HPDE6-E6E7 (cell line): ENCODE measurements at regions not wholly inside any gene's neighbourhood (a gene's known extent, or its start where the extent isn't known, plus 50 kb on each side); places are given as distances from the start of the nearest gene placed in this dataset.
"Not testable (repeated sequence)": the region's sequence is repeated elsewhere in the genome, so short reads cannot be mapped to it uniquely, and the experiment has no call there.

ENCODE experiments used
- DNase-seq: peaks from one replicate; pipeline ENCODE4 v3.0.0; 2011; ENCODE audit warnings: missing footprints; ENCODE audit errors: extremely low spot score

- no peak for DNase-seq
Measured at GRCh38 chr4:30837861-30838260, 117.7 kb downstream of the PCDH7 start.

DNA sequence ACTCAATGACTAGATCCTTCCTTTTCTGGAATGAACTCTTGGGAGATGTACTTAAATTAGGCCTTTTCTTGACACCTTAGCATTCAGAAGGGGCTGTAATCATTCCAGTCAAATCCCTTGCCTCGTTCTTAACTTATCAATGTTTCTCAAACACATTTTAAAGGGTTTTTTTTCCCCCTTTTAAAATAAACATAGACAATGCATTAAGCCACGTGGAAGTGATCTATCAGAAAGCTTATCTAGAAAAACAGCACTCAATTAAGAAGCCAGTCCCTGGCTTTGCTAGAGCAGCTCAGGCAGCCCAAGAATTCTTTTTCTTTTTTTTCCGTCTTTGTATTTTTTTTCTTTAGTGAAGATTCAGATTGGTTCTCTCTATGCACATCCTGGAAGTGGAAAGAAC, 118.2 kb downstream of the PCDH7 start:
- no peak for DNase-seq

- no peak for DNase-seq
Measured at GRCh38 chr4:30839583-30840520, 119.7 kb downstream of the PCDH7 start.

- DNase-seq: no peak
Measured at GRCh38 chr4:30840571-30840970, 120.4 kb downstream of the PCDH7 start.

DNA sequence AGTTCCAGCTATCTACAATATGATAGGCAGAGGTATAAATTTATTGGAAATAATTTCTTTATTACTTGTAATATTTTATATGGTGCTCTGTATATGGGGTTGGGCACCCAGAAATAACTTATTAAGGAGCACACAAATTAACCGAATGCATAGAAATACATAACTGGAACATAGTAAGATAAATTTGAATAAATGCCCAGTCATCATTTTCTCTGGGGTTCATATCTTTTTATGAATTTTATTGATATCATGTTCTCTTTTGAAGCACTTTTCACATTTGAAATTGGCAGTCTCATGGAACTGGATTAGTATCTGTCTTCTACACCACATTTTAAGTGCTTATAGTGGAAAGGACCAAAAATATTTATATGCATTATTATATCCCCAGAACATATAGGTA, 122.0 kb downstream of the PCDH7 start:
- DNase-seq: no peak

DNA sequence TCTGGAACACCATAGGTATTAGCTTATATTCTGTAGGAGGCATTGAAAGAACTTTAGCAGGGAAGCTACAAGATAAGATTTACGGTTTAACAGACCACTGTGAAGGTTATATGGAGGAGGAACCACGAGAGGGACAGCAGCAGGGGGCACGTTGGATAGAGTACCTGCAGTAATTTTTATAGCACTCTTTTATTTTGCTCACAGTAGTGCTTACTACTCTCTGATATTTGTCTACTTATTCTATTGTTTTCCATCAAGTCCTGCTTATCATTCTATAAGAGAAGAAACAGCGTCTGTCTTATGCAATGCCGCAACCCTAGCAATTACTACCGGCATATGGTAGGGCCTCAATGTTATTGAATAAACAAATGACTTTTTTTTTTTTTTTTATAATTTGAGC, 122.5 kb downstream of the PCDH7 start:
- DNase-seq: no peak

- DNase-seq: no peak
Measured at GRCh38 chr4:30844861-30845582, 124.9 kb downstream of the PCDH7 start.

DNA sequence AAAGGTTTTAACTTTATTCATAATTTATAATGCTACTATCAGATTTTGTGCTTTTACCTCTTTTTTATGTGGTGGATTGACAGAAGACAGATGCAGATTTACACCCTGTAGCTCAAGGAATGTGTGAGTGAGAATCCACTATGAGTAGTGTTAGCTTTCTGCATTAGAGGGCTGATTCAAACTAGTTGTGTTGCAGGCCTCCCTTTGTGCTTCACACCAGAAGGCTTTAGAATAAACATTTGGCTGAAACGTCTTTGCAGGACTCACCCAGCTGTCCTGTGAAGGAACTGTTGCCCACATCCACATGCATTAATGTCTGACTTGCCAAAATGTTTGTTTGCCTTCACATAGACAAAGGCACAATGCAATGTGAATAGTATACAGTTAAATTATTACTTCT, 127.0 kb downstream of the PCDH7 start:
- no peak for DNase-seq

DNA sequence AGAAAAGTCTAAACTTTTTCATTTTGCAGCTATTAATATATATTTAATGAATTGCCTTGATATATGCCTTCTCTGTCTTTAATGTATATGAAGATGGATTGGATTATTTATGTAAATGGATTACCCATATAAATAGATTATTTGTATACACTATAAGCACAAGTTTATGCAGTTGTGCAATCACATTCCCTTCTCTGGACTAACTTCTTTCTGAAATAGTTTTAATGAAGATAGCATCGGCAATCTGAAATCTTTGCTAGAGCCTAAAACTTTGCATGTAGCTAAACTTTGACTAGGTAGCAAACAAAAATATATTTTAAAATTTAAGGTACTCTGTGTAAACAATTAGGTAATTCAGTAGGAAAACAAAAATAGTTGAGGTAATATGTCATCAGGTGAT, 127.8 kb downstream of the PCDH7 start:
- no peak for DNase-seq

- no peak for DNase-seq
Measured at GRCh38 chr4:30854531-30854930, 134.4 kb downstream of the PCDH7 start.

GRCh38 chr4:30855232-30855631, 135.1 kb downstream of the PCDH7 start:
- DNase-seq: no peak

DNA sequence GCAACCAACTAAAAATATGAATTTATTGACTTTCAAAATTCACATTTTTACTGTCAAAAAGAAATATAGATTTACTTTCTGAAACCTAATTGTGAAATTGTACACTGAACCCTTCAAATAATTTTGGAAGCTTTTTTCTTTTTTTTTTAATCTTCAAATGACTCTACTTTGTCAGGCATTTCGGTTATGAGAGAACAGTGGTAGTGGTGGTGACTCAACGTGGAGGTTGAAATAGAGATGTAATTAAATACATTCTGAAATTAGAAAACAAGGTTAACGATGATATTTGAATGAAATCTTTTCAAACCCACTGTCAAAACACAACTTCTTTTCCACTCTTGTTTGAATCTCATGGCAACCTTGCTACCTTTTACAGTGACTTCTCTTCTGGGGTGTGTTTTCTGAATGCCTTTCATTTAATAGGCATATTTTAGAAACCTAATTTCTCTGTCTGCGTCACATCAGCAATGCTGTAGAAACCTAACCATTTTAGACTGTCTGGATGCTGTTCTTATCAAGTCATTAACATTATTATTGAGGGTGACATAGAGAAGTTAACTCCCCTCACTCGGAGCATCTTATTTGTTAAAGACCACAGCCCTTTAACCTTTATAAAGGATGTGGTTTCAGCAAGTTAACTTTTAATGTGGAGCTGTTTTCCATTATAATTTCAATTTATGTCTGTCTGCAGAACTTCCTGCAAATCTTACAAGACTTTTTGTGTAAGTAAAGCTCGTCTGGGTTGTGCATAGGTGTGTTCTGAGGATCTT, 136.8 kb downstream of the PCDH7 start:
- no peak for DNase-seq

DNA sequence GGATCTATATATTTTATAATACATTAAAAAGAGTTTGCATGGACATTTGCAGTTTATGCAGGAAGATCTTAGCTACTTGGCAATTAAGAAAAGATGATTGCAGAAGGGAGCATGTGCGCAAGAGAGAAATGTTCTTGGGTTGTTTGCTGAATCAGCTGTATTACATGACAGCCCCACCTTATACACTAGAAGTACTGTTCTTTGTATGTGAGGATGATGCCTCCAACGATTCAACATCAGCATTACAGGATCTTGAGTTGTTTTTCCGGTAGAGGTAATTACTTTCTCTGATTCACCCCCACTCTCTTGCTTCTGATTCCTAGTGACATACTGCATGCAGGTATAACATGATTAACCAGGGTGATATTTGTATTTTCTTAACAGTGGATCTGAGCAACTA, 140.8 kb downstream of the PCDH7 start:
- peak; percentile 2 for DNase-seq

GRCh38 chr4:30862196-30862595, 142.0 kb downstream of the PCDH7 start:
- no peak for DNase-seq

GRCh38 chr4:30863021-30863420, 142.9 kb downstream of the PCDH7 start:
- no peak for DNase-seq

DNA sequence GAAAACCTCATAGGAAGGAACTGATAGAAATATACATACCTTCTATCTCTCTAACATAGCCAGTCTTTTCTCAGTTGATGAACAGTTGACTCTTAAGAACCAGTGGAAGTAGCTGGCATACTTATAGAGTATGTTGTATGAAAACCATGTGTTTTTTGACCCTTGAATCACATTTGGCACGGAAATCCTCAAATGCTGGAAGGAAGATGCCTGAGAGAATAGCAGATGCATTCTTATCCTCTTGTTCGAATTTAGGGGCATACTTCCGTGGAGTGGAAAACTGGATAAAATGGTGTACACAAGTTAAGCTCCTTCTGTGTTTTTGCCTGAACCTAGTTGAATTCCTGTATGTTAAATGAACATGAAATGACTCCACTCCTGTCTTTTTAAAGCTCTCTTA, 145.5 kb downstream of the PCDH7 start:
- DNase-seq: no peak

GRCh38 chr4:30866346-30866745, 146.2 kb downstream of the PCDH7 start:
- DNase-seq: no peak

DNA sequence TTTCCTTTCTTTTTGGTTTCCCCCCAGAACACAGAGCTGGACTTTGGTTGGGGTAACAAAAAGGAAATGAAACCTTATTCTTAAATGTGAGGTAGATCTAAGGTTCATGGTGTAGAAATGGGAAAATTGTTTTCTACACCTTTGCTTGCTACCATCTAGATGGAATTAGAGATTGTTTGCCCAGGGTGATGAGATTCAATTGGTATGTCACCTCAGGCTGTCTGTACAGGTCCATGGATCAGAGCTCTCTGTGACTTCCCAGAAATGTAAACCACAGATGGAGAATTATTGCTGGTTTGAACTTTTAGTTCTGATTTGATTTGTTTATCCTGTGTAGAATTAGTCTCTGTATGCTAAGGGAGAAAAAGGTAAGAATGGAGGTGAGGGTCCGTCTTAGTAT, 146.7 kb downstream of the PCDH7 start:
- peak; percentile 19 for DNase-seq

DNA sequence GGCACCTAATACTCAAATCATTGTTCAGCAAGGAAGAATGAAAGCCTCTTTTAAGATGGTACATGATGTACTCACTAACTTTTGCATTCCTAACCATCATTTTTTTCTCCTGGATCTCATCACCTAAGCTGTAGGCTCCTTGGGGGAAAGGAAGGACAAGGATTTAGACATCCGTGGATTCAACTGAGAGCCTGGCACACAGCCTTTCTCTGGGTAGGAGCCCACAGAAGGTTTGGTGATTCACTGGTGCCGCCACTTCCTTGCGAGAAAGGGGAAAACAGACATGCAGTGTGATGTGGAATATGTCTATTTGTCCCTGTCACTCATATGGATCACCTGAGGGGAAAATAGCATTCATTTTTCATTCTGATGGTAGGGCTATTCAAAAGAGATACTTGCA, 147.3 kb downstream of the PCDH7 start:
- DNase-seq: no peak

DNA sequence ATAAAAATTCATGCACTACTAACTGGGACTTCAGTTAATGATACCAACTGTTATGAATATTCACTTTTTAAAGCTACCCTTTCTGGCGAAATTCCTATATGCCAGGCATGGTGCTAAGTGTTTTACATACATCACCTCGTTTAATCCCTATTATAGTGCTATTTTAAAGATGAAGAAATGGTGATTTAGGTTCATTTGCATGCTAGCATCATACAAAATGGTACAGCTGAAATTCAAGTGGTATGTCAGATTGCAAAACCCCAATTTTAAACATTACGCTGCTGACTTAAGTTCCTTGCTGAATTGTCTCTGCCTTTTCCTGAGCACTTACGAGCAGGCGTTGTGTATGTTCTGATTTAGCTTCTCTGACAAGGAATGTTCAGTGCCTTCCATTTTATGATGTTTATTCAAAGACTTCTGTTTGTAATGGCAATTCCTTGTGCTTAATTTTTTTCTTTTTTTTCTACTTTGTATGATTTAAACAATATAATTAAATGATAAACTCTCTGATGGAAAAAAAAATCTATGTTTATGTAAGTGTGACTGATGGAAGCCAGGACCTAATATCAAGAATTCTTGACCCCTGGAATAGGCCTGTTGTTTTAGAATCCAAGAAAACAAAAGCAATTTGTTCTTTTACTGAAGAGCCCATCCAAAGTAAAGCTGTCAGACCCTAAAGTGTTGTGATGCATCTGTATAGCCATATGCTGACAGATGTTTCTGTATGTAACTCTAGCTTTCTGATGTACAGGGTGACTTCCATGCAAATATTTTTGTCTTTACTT, 148.1 kb downstream of the PCDH7 start:
- no peak for DNase-seq

DNA sequence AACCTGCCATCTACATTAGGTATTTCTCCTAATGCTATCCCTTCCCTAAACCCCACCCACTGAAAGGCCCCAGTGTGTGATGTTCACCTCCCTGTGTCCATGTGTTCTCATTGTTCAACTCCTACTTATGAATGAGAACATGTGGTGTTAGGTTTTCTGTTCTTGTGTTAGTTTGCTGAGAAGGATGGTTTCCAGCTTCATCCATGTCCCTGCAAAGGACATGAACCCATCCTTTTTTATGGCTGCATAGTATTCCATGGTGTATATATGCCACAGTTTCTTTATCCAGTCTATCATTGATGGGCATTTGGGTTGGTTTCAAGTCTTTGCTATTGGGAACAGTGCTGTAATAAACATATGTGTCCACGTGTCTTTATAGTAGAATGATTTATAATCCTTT, 149.2 kb downstream of the PCDH7 start:
- DNase-seq: not testable (repeated sequence)

GRCh38 chr4:30870513-30870912, 150.3 kb downstream of the PCDH7 start:
- DNase-seq: no peak
